CD4-positive, alpha-beta T cell treated with Interleukin-10 for 1 hour (primary cell): ENCODE measurements at regions not wholly inside any gene's neighbourhood (a gene's known extent, or its start where the extent isn't known, plus 50 kb on each side); places are given as distances from the start of the nearest gene placed in this dataset.

Experiments used
- DNase-seq: peaks from one replicate; pipeline ENCODE4 v3.0.0-alpha.2; 2020

DNA sequence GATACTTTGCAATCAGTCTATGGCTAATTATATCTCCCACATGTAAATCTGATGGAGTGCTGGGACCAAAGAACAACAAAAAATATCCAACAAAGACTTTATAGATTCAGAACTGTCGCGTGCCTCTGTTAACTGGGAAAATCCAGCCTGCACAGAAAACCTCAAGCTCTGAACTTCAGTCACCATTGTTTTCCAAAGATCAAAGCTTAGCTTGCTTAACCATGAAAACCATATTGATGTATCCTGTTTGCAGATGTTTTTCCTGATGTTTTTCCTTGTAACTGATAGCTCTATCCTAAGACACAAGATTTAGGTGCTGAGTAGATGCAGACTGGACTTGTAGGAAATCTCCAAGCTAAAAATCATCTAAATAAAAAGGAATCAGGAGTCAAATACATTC is 163.7 kb downstream of the GXYLT1 start:
- no peak for DNase-seq

DNA sequence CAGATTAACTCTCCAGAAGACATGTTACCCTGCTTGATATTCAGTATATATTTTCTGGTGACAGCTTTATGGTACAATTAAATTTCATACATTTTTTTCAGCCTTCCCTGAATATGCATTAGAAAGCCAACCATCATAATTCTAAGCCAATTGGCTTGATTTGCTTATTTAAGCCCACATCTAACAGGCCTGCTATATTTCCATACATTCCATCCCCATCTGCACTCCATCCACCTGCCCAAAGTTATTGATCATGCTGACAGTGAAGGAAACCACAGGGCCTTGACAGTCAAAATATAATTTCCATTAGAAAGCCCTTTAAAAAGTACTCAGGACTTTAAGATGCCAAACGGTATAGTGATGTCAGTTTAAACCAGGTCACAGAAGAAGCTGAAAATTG is 164.3 kb downstream of the GXYLT1 start:
- no peak for DNase-seq

DNA sequence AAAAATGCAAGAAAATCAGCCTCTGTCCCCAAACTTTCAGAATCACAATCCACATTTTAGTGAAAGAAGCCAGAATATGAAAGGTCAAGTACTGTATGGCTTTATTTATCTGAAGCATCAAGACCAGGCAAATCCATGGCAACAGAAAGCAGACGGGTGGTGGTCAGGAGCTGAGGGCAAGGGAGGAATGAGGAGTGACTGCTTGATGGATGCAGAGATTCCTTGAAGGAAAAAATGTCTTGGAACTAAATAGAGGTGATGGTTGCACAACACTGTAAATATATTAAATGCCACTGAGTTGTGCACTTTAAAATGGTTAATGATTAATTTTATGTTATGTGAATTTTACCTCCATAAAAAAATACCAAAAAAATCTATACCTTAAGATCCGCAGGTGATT is 165.1 kb downstream of the GXYLT1 start:
- DNase-seq, result no peak

DNA sequence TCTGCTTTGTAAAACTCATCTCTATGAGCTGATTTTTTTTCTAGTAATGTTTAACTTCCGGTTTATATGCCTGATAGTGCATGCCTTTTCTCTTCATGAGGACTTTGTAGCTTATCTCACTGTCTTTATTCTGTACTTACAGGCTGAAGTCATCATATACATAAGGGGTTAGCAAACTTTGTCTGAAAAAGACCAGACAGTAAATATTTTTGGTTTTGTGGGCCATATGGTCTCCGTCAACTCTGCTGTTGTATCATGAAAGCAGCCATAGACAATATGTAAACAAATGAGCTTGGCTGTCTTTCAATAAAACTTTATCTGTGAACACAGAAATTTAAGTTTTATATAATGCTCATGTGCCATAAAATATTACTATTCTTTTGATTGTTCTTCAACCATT is 172.1 kb downstream of the GXYLT1 start:
- DNase-seq, result no peak

DNA sequence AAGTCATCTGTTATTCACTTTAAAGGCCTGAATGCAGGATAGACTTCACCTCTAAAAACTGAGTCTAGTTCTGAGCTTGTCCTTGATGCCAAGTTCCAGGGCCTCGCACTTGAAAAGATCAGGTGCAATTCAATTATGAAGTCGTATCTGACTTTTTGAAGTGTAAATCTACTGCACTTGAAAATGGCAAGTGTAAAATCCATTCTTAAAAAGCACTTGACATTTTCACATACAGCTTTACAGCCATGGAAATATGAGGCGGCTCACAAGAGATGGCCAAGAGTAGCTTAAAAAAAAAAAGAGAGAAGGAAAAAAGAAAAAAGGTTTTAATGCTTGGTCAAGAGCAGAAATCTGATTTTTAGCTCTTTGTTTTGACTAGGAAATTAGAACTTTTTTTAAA is 172.5 kb downstream of the GXYLT1 start:
- DNase-seq, result no peak

DNA sequence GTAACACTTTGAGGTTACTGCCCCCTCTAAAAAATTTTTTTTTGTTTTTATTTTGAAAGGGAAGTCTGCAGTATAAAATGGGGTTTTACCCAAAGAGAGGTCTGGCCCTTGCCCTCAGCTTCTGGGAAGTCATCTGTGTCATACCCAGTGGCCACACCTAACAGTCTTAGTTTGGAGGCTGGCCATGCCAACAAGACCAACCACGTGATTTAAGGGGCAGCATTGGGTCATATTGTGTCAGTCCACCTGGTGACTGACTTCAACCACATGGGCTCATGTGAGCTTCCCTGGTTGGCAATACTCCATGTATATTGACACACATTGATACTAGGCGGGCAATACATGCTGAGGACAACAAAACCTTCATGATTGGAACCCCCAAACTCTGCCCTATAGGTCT is 173.9 kb downstream of the GXYLT1 start:
- DNase-seq, result no peak

DNA sequence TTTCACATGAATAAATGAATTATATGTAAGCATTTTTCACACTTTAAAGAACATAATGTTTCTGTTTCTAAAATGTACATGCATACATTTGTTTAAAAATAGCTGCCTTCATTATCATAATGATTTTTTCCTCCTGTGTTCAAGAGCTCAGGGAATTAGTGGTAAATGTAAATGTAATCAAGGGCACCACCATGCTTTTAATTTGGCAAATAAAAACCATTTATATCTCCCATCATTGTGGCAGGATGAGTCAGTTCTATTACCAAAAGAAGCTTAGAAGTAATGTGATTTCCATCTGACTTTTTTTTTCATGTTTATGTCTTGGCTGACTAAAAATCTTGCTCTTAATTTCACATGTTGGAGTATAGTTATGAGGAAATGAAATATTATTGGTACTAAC is 176.1 kb downstream of the GXYLT1 start:
- DNase-seq, result no peak

DNA sequence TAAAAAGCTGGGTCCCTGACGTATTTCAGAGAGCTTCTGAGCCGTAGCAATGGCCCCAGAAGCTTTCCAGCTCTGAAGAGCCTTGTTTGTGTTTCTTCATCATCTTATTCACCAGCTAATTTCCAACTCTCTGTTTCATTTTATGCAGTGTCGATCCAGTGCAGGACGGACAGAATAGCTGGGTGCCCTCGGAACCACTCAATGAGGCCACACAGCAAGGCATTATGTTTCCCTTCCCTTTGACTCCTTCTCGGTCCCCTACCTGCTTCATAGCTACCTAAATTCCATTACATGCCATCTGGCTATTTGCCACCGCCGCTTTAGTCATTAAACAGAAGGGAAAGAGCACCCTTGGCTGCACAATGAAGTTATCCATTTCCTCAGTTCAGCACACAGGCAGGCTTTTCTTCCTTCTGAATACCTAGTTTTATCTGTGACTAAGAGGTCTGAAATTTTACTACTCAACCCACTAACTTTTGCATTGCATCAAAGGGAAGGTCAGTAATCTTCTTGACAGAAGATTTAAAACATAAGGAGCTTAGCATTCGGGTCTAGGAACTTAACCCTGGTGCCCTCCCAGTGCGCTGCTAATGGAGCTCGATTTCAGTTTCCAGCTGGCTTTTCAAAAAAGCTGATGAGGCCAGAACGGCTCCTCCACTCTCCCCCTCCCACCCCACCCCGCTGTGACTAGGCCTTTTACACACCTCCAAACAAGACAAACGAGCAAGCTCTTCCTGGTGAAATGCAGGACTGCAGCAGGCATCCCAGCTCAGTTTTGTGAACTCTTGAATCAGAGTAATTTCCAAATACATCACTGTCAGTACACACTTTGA is 176.8 kb downstream of the GXYLT1 start:
- DNase-seq, result no peak

DNA sequence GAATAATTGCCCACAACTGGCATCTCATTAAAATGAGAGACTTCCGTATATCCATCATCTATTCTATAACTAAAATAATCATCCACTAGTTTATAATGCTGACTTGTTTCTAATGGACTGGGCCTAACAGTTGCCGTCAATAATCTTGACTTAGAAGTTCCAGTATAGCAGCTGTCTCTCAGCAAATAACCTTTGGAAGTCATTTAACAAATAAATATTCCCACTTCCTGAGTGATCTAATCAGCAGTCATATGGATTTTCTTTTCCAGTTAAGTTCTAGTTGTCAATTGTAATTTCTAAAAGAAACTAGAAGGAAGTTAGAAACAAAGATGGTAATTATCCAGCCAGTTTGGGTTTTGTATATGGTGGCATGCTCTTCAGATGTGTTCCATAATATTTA is 177.8 kb downstream of the GXYLT1 start:
- no peak for DNase-seq

DNA sequence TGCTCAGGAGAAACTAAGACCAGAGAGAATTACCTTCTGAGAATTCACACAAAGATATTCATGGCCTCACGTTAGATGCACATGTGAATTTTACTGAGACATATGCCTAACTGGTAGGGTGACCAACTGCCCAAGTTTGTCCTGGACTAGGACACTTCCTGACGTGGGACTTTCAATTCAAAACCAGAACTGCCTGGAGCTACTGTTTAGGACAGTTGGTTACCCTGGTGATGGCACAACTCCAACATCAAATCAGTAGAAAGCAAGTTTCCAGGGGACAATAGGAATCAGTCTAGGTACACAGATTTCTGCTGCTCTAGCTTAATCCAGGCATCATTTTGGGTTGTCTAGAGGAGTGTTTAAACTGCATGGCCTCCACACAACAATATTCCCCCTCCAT is 178.7 kb downstream of the GXYLT1 start:
- DNase-seq, result no peak

DNA sequence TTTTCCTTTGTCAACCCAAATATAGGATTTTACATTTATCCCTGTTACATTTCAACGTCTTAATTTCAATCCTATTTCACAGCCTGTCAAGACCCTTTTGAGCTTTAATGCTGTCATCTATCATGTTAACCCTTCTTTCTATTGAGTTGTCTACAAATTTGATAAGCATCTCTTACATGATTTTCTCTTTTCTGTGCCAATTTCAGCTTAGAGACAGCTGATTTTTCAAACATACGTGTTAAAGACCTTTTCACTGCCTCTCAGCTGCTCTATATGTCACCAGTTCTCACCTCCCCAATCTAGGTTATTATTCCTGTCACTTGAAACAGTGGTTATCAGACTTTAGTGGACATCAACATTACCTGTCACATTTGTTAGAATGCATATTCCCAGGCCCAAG is 181.3 kb downstream of the GXYLT1 start:
- no peak for DNase-seq

DNA sequence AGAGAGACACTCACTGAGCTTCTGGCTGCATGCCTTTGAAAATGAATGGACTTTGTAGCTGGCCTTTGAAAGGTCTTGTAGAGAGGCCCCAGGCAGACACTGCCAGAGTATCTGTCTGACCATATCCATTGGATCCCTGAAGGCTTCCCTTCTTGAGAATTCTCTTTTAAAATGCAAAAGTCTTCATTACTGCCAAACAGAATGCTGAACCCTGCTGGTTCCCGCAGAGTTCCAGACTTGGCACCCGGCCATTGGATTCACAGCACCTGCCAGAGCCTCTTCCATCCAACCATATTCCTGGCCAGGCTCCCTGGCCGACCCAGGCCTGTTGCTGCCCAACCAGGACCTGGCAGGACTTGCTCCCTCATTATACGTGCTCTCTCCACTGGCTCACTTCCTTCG is 182.5 kb downstream of the GXYLT1 start:
- no peak for DNase-seq

DNA sequence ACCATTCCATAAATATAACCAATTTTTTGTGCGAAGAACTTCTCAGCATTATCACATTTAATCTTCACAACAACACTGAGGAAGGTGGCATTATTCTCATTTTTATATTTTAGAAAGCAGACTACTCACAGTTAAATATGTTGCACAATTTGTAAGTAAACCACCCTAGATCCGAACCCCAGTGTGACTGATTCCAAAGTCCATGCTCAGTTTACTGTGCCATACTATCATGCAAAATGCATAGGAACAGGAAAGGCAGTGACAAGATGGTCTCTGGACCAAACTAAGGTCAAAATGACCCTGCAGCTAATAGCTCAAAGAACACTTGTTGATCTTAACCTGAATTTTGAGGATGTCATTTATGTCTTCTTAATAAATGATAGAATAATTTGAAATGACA is 185.4 kb downstream of the GXYLT1 start:
- DNase-seq, result no peak

DNA sequence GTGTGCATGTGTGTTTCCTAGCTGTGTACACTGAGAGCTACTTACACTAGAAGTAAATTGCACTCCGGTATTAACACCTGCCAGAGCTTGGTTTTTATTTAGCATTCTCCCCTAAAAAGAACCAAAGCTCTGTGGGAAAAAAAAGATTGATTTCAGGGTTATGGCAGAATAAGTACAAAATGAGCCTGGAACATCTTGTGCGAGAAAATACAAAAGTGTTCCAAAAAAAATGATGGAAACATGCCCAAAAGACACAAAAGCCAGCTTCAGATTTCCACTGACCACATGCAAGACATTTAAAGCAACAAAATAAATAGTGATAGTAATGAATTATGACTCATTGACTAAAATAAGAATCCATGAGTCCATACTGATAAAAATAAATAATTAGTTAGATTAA is 188.3 kb downstream of the GXYLT1 start:
- no peak for DNase-seq

DNA sequence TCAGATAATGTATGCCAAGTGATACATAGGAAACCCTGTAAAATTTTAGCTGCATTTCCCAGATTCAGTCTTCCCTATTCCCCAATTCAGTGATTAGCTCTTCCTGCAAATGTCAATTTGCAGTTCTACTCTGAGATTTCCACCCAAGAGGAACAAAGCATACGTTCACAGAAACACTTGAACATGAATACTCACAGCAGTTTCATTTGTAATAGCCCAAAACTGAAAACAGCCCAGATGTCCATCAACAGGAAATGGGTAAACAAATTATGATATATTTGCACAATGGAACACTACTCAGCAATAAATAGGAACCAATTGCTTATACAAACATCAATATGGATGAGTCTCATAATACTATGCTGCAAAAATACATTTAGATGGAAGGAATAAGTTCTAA is 194.2 kb downstream of the GXYLT1 start:
- no peak for DNase-seq

DNA sequence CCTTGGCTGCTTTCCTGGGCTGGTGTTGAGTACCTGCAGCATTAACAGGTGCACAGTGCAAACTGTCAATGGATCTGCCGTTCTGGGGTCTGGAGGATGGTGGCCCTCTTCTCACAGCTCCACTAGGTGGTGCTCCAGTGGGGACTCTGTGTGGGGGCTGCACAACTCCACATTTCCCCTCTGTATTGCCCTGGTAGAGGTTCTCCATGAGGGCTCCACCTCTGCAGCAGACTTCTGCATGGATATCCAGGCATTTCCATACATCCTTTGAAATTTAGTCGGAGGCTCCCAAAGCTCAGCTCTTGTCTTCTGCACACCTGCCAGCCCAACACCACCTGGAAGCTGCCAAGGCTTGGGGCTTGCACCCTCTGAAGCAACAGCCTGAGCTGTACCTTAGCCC is 198.6 kb downstream of the GXYLT1 start:
- DNase-seq, result no peak

DNA sequence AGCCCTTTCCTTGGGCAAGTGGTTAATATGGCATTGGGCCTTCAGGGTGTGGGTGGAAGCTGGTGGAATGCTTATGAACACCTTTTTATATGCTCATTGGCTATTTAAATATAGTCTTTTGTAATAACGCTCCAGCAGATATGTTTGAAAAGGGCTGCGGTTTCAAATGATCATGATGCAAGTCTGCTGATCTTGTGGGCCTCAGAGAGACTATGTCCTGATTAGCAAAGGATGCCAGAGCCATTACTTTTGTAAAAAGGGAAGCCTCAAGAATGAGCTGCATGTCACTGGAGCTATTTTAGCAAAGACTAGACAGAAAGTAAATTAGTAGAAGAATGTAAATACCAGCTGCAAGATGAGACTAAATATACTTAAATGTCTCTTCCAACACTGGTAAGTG is 200.5 kb downstream of the GXYLT1 start:
- no peak for DNase-seq

DNA sequence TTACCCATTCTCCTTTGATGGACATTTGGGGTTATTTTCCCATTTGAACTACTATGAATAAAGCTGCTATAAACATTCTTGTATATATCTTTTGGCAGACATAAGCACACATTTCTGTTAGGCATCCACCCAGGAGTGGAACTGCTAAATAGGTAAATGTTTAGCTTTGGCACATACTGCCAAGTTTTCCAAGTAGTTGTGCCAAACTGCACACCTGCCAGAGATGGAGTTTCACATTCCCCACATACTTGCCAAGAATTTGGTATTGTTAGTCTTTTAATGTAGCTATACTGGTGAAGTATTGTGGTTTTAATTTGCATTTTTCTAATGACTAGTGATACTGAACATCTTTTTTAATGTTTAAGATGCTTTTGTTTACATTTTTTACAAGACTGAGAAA is 201.0 kb downstream of the GXYLT1 start:
- no peak for DNase-seq

DNA sequence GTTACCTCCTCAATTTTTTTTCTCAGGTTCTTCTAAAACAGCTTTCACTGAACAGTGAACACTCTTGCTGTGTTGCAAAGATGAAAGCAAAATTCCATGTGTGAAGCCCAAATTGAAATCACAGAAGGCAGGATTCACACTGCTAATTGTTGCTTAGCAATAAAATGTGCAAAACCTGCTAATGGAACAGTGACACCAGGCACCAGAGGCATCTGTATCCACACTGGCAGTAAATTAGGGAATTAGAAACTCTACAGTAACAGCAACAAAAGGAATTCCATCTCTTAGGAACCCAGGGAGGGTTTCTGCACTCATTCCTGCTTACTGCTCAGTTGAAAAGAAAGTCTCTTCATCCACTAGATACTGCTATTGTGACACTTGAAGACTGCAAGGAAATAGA is 202.3 kb downstream of the GXYLT1 start:
- no peak for DNase-seq

DNA sequence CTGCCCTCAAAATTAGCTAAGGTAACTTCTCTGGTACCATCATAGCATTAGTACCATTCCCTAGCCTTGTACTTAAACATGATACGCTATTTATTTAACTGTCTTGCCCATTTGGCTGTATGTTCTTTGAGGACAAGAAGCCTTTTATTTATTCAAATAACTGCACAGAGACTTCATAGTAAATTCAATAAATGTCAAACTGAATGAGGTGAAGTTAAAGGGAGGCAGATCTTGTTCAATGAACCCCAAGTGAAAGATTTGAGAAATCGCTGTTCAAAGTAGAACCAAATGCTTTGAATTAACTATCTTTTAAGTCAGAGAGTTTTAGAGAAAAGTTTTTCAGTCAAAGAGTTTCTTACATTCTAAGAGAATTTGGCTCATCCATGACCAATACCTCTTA is 203.6 kb downstream of the GXYLT1 start:
- DNase-seq, result no peak

DNA sequence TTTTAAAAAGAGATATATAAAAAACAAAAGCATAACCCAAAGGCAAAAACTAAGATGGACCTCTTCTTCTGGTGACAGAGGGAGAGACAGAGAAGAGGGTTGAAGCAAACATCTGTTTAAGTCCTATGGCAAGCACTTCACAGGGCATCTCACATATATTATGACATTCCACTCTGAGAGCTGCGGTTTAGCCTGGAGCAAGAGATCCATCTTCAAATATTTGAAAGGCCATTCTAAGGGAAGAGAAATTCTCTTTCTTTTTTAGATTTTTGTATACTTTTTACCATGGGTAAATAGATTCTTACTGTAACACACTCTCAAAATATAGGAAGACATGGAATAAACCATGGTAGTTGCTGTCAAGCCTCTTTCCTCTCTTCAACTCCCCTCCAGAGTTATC is 204.1 kb downstream of the GXYLT1 start:
- no peak for DNase-seq

DNA sequence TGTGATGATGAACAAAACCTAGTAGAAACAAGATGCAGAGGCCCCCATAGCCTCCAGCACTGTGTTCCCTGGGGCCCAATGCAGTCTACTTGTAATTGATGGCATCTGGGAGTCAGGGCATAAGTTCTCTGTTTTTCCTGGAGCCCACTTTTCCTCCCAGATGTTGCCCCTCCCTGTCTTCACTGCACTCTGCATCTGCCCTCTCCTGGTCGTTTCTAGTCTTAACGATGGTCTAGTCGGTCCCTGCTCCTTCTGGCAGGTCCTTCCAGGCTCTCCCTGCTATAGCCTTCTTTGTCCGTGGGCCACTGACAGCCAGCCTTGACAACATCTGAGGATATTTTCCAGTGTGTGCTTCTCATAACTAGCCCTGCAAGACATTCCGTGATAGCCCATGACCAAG is 208.3 kb downstream of the GXYLT1 start:
- DNase-seq, result no peak

DNA sequence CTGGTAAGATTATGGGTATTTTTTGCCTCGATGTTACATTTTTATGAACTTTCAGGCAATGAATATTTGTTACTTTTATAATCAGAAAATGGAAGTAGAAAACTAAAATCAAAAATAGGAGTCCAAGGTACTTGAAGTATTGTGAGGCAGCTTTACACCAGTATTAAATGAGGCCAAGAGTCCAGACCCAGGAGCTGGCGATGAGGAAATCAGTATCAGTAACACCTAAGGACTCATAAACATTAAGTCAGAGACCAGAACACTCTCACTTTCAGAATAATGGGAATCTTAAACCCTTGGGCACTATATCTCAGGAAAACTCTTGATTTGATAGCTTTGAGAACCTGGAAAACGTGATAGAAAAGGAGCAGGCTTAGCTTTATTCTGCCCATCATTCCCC is 208.8 kb downstream of the GXYLT1 start:
- no peak for DNase-seq

DNA sequence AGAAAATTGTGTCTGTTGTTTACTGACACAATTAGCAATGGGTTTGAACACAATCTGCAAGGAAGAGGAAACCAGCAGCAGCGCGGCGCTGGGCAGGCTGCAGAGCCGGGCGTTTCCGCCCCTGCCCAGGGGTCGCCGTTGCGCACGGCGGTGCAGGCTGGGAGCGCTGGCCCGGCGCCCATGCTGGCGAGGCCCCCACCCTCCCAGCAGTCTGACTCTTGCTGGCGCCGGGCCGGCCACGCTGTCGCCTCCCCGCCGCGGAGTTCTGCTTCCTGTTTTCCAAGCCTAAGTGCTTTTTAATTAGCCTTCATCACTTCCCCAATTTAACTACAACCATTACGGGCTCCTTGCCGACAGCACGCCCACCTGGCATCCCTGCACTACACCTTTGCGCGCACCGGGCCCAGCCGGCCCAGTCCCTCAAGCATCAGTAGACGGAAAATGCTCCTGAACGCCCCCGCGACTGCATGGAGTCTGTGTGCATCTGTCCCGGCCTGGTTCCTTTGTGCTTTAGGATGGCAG is 212.1 kb downstream of the GXYLT1 start:
- DNase-seq, result peak; percentile 10

DNA sequence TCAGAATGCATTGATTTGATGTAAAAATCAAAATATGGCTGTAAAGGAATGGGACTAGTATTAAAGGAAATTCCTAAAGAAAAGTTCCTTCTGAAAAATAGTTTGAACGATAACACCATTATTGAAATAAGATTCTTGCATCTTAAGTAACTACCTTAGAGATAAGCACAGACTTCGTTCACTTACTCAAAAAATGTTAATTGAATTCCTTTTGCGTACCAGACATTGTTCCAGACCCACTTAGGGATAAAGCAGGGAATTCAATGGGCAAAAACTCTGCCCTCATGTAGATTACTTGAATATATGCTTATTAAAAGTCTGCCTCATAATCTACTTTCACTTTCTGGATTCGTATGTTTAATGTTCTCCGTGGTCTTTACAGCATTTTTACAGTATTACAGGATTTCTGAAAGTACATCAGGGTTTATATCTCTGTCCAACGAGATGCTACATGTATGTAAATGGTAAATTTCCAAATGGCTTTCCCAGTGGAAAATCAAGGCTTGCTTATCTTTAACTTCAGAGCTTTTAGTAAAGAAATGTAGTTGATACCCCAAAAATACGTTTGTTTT is 213.7 kb downstream of the GXYLT1 start:
- no peak for DNase-seq
